Mucosa of stomach (tissue), 1 donor: ENCODE measurements at regions not wholly inside any gene's neighbourhood (a gene's known extent, or its start where the extent isn't known, plus 50 kb on each side); places are given as distances from the start of the nearest gene placed in this dataset.

Source experiments
- H3K27me3 ChIP-seq: one replicate; pipeline ENCODE4 v1.7.0; 2013; ENCODE audit warnings: mild to moderate bottlenecking, low read length; ENCODE audit not compliant: control insufficient read depth, insufficient read depth
- H3K36me3 ChIP-seq: one replicate; pipeline ENCODE4 v1.7.0; 2013; ENCODE audit warnings: low read length; ENCODE audit not compliant: control insufficient read depth, insufficient read depth
- H3K4me1 ChIP-seq: one replicate; pipeline ENCODE4 v1.7.0; 2013; ENCODE audit warnings: mild to moderate bottlenecking, low read length; ENCODE audit not compliant: control insufficient read depth, insufficient read depth
- H3K4me3 ChIP-seq: one replicate; pipeline ENCODE4 v1.7.0; 2013; ENCODE audit warnings: low read length
- H3K9ac ChIP-seq: one replicate; pipeline ENCODE4 v1.7.0; 2013; ENCODE audit warnings: mild to moderate bottlenecking, low read length, moderate library complexity
- H3K9me3 ChIP-seq: one replicate; pipeline ENCODE4 v1.7.0; 2013; ENCODE audit warnings: mild to moderate bottlenecking, low read length, moderate library complexity; ENCODE audit not compliant: control insufficient read depth
- donor health status: Pancreatic carcinoma.

DNA sequence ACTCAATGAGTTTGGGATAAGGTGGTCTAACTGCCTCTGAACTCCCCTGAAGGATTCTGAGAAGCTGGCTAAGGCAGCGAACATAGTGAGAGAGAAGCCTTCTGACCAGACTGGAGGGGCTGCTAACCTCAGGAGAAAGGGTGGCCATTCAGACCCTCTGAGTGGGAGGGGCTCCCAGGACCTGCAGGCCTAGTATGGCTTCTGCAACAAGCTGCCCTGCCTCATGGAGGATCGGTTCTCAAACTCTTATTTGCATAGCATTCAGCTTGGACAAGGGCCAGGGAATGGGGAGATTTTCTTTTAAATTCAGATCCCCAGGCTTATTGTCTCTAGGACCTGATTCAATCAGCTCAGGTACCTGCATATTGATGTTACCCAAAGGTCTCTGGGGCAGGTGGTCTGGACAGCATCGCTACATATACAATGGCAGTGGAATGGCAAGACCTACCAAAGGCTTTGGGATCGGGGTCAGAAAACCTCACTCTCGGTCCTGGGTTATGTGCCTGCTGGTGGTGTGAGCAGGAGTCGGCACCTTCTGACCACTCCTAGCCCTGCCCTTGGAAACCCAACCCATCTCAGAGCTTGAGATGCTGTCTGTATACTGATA, 599.1 kb downstream of the BRD1 start:
- Histone ChIP-seq H3K27me3 (no peaks in the 10 kb centered on the region), H3K9ac (no peak overlapping the region), H3K4me1 (no peaks in the 10 kb centered on the region), H3K4me3 (no peak overlapping the region), H3K36me3 (no peaks in the 10 kb centered on the region), H3K9me3 (no peaks in the 10 kb centered on the region)

DNA sequence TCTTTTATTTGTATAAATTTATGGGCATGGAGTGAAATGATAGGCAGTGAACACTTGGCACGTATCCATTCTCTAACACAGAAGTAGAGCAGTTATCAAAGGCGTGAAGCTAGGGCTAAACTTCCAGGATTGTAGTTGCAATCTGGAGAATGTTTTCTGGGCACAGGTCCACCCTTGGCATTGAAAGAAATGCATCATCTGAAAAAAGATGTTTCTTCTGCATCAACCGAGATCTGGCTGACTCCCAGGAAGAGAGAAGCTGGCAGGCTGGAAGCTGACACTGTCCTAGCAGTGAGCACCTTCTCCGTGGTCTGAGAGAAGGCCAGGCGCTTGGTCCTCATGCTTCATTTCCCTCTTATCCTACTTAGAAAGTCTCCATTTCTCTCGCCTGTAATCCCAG, 600.0 kb downstream of the BRD1 start:
- no peak overlapping the region for H3K4me3 ChIP-seq
- H3K4me1 ChIP-seq: no peaks in the 10 kb centered on the region
- no peaks in the 10 kb centered on the region for H3K27me3 ChIP-seq
- no peaks in the 10 kb centered on the region for H3K36me3 ChIP-seq
- no peaks in the 10 kb centered on the region for H3K9me3 ChIP-seq
- H3K9ac ChIP-seq: no peak overlapping the region

DNA sequence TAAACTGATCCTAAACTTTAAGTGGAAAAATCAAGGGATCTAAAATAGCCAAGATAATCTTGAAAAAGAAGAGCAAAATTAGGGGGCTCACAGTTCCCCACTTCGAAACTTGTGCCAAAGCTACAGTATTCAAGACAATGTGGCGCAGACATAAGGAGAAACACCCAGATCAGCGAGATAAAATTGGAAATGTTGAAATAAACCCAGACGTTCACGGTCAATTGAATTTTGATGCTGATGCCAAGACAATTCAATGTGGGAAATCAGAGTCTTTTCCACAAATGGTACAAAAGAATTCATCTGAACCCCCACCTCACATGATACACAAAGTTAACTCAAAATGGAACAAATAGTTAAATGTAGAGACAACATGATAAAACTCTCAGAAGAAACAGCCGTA, 601.6 kb downstream of the BRD1 start:
- no peaks in the 10 kb centered on the region for H3K36me3 ChIP-seq
- no peak overlapping the region for H3K4me3 ChIP-seq
- H3K9ac ChIP-seq: no peak overlapping the region
- no peaks in the 10 kb centered on the region for H3K9me3 ChIP-seq
- H3K27me3 ChIP-seq: no peaks in the 10 kb centered on the region
- no peaks in the 10 kb centered on the region for H3K4me1 ChIP-seq

- no peaks in the 10 kb centered on the region for H3K9me3 ChIP-seq
- H3K4me3 ChIP-seq: no peak overlapping the region
- no peak overlapping the region for H3K9ac ChIP-seq
- H3K4me1 ChIP-seq: no peaks in the 10 kb centered on the region
- no peaks in the 10 kb centered on the region for H3K36me3 ChIP-seq
- no peaks in the 10 kb centered on the region for H3K27me3 ChIP-seq
Measured at GRCh38 chr22:49224243-49224642, 603.4 kb downstream of the BRD1 start.

- no peaks in the 10 kb centered on the region for H3K9me3 ChIP-seq
- H3K4me1 ChIP-seq: no peaks in the 10 kb centered on the region
- no peaks in the 10 kb centered on the region for H3K36me3 ChIP-seq
- no peaks in the 10 kb centered on the region for H3K27me3 ChIP-seq
- H3K4me3 ChIP-seq: no peak overlapping the region
- H3K9ac ChIP-seq: no peak overlapping the region
Measured at GRCh38 chr22:49218142-49218541, 609.5 kb downstream of the BRD1 start.

- no peaks in the 10 kb centered on the region for H3K36me3 ChIP-seq
- no peaks in the 10 kb centered on the region for H3K9me3 ChIP-seq
- no peaks in the 10 kb centered on the region for H3K4me1 ChIP-seq
- H3K27me3 ChIP-seq: no peaks in the 10 kb centered on the region
- no peak overlapping the region for H3K9ac ChIP-seq
- no peak overlapping the region for H3K4me3 ChIP-seq
Measured at GRCh38 chr22:49216579-49216978, 611.1 kb downstream of the BRD1 start.

- Histone ChIP-seq H3K9ac (no peak overlapping the region), H3K9me3 (no peaks in the 10 kb centered on the region), H3K4me3 (no peak overlapping the region), H3K36me3 (no peaks in the 10 kb centered on the region), H3K4me1 (no peaks in the 10 kb centered on the region), H3K27me3 (no peaks in the 10 kb centered on the region)
Measured at GRCh38 chr22:49215840-49216239, 611.8 kb downstream of the BRD1 start.

- no peaks in the 10 kb centered on the region for H3K36me3 ChIP-seq
- no peak overlapping the region for H3K4me3 ChIP-seq
- no peaks in the 10 kb centered on the region for H3K9me3 ChIP-seq
- no peaks in the 10 kb centered on the region for H3K27me3 ChIP-seq
- no peak overlapping the region for H3K9ac ChIP-seq
- H3K4me1 ChIP-seq: no peaks in the 10 kb centered on the region
Measured at GRCh38 chr22:49214976-49215375, 612.7 kb downstream of the BRD1 start.

- Histone ChIP-seq H3K9me3 (no peaks in the 10 kb centered on the region), H3K4me1 (no peaks in the 10 kb centered on the region), H3K9ac (no peak overlapping the region), H3K27me3 (no peaks in the 10 kb centered on the region), H3K36me3 (no peaks in the 10 kb centered on the region), H3K4me3 (no peak overlapping the region)
Measured at GRCh38 chr22:49213731-49214352, 613.8 kb downstream of the BRD1 start.

GRCh38 chr22:49212466-49212865, 615.2 kb downstream of the BRD1 start:
- no peaks in the 10 kb centered on the region for H3K4me1 ChIP-seq
- H3K36me3 ChIP-seq: no peaks in the 10 kb centered on the region
- H3K9me3 ChIP-seq: no peaks in the 10 kb centered on the region
- H3K27me3 ChIP-seq: no peaks in the 10 kb centered on the region
- no peak overlapping the region for H3K9ac ChIP-seq
- no peak overlapping the region for H3K4me3 ChIP-seq

DNA sequence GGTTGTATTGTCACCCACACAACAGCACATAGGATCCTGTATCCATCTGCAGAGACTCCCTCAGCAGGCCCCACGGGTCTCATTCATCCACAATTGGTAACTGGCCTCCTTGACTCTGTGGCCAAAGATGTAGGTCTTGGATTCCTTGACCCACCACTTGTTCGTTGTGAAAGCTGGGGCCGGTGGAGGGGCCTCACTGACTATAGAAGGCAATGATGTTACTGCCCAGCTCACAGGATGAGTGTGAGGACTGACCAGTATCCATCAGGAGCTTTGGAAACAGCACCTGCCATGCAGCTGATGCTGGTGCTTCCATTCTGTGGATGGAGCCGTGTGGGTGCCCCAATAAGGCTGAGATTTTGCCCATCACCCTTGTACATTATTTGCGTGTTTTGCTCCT, 615.7 kb downstream of the BRD1 start:
- Histone ChIP-seq H3K4me1 (no peaks in the 10 kb centered on the region), H3K9ac (no peak overlapping the region), H3K4me3 (no peak overlapping the region), H3K36me3 (no peaks in the 10 kb centered on the region), H3K27me3 (no peaks in the 10 kb centered on the region), H3K9me3 (no peaks in the 10 kb centered on the region)

GRCh38 chr22:49211176-49211575, 616.5 kb downstream of the BRD1 start:
- H3K9ac ChIP-seq: no peak overlapping the region
- H3K4me1 ChIP-seq: no peaks in the 10 kb centered on the region
- H3K9me3 ChIP-seq: no peaks in the 10 kb centered on the region
- H3K36me3 ChIP-seq: no peaks in the 10 kb centered on the region
- no peak overlapping the region for H3K4me3 ChIP-seq
- H3K27me3 ChIP-seq: no peaks in the 10 kb centered on the region

DNA sequence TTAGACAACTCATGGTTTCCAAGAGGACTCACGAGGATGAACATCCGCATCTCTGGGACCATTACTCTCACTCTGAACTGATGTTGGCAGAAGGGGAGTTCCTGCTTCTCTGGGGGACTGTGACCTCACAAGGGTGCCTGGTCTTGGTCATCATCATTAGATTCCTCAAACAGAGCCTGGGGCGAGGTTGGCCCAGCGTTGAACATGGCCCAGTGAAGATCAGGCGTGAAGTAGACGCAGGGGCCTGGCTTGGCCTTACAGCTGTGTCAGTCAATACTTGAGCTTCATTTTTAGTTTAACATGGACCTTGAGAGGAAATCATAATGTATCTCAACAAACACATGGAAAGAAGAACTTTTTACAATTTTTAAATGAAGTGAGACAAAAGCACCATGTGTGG, 617.1 kb downstream of the BRD1 start:
- no peak overlapping the region for H3K9ac ChIP-seq
- H3K4me3 ChIP-seq: no peak overlapping the region
- no peaks in the 10 kb centered on the region for H3K27me3 ChIP-seq
- H3K4me1 ChIP-seq: no peaks in the 10 kb centered on the region
- H3K36me3 ChIP-seq: no peaks in the 10 kb centered on the region
- no peaks in the 10 kb centered on the region for H3K9me3 ChIP-seq
